HG03095 (cell line): ENCODE measurements at regions not wholly inside any gene's neighbourhood (a gene's known extent, or its start where the extent isn't known, plus 50 kb on each side); places are given as distances from the start of the nearest gene placed in this dataset.
"Not testable (repeated sequence)": the region's sequence is repeated elsewhere in the genome, so short reads cannot be mapped to it uniquely, and the experiment has no call there.

Source experiments
- ATAC-seq: cut with Tn5 transposase; IDR thresholded peaks from one replicate; pipeline ENCODE4 v1.9.1; 2021; ENCODE audit warnings: moderate library complexity; ENCODE audit not compliant: unreplicated experiment

DNA sequence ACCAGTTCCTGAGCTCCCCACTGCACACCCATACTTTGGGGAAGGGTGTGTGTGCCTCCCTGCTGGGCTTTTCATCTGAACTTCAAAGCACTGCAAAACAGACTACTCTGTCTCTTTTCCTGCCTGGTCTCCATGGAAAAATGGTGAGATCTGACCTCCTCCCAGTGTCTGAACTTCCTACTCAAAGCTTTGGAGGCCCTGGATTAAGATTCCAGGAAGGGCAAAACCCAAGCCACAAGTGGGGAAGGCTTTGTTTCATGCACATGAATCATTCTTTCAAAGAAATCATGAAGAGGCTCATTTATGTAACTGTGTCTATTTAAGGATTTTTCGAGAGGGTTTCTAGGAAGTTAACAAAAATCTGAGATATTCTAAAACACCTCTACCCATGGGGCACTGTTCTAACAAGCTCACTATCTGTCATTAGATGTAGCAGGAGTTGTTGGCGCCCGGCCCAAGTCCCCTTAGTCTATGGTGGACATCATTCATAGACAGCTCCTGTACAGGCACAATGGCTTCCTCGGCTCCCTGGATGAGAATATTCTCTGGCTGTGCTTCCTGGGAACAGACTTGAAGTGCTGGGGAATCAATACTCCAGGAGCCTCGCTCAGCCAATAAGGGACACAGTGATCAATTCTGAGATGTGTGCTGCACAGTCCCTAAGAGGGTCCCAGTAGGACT, 224.0 kb downstream of the KTN1 start:
- no peak for ATAC-seq

DNA sequence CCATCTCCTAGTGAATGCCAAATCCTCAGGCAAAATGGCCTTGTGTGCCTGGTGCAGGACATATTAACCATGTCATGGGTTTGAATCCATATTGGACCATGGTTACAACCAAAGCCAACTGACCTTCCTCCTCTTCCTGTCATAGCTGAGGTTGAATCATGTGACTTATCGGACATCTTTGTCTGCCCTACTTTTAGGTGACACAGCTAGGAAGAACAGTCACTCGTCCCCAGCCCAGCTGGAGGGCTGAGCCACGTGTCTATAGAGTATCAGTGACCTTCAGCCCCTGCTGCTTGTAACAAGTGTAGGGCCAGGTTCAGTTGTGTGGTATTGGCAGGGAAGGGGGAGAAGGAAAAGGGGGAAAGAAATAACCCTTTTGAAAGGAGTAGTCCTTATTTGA, 225.2 kb downstream of the KTN1 start:
- no peak for ATAC-seq

- no peak for ATAC-seq
These were observed 227.3 kb downstream of the KTN1 start for GRCh38 chr14:55807053-55807880.

- no peak for ATAC-seq
These were observed 227.9 kb downstream of the KTN1 start for GRCh38 chr14:55807881-55808379.

DNA sequence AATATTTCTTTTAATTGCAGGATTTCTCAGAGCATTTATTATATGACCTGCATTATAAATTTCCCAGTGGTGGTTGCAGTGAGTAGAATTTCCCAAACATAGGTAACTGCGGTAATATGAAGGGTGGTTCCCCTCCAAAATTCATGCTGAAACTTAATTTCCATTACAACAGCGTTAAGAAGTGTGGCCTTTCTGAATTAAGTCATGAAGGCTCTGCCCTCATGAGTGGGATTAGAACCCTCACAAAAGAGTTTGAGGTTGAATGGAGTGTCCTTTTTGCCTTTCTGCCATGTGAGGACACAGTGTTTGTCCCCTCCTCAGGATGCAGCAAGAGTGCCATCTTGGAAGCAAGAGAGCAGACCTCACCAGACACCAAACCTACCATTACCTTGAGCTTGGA, 233.6 kb downstream of the KTN1 start:
- ATAC-seq, result no peak

DNA sequence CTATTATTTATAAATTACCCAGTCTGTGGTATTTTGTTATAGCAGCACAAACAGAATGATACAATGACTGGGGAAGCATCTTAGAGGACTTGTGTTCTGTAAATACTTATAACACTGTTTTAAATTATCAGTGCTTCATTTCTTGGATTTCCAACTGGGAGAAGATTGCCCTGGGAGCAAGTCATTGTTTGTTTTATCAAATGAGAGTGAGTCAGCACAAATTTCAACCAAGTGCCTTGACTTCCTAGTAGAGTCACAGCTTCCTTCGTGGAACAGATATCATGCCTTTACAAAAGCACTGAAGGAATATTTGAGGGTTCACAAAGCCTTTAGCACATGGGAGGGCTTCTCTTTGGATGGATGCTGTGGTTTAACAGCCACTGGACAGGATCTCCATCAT, 234.1 kb downstream of the KTN1 start:
- ATAC-seq, result no peak

- ATAC-seq, result no peak
These were observed 234.9 kb downstream of the KTN1 start for GRCh38 chr14:55814873-55815272.

GRCh38 chr14:55816225-55816624, 236.2 kb downstream of the KTN1 start:
- ATAC-seq, result no peak

DNA sequence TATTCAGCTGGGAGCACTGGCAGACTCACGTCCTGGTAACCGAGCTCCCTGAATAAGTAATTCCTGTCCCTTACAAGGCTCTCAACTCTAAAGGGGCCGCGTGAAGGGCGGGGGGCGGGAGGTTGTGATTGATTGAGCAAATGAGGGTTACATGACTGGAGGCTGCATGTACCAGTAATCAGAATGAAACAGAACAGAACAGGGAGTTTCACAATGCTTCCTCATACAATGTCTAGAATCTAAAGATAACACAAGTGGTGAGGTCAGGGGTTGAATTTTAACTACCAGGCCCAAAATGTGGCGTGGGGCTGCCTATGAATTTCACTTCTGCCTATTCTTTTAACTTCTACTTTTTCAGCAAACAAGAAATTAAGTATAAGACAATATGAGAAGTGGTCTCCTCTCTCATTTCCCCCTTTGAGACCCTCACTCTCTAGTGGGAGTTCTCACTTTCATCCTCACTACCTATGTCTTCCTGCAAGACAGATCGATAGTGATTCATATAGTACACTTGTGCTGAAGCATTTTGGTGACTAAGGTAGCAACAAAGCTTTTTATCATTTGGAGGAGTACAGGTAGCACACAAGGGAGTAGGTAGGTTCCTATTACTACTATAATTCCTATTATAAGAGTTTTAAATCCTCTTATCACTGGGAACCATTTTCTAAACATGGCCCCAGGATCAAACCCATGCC, 239.8 kb downstream of the KTN1 start:
- ATAC-seq, result peak; percentile 76

DNA sequence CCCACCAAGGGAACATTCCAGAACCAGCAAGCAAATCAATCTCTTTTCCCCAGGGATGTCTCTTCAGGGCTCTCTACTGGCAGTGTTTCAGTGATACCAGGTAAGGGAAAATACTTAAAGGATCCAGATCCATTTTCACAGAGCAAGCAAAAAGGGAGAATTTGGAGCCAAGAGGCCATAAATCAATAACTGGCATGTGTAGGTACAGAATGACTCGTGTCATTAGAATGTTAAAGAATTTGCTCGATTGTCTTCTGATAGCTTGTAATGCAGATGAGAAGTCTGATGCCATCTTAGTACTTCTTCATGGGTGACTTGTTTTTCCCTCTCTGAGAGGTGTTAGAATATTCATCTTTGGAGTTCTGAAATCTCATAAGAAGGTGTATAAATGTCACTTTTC, 242.9 kb downstream of the KTN1 start:
- no peak for ATAC-seq

DNA sequence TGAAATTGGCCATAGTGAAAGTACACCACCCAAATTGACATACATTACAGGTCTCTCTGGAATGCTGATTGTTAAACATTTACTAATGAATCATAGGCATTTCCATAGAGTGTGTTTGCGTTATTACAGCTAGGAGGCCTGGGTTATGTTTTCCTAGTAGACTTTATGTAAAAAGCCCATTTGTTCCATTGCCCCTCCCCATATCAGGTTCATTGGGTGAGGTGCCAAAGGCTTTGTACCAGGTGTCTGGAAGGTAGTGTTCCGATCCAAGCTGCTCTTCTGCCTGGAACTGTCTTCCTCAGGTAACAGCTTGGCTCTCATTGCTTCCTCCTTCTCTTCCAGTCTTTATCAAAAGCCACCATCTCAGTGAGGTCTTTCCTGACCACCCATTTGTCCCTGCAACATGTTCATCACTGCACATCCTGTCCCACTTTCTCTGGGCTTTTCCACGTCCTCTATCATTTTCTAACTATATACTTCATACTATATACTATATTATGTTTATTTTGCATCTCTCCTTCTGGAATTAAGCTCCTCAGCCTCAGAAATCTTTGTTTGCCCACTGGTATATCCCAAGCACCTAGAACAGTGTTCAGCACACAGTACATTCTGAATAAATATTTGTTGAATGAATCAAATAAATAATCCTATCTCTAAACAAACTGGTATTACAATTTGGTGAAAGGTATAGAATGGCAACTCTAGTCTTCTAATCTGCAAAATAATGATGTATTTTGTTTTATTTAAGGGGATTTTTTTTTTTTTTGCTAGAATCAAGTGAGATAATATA, 252.3 kb downstream of the KTN1 start:
- no peak for ATAC-seq

- ATAC-seq, result no peak
These were observed 253.0 kb downstream of the KTN1 start for GRCh38 chr14:55832974-55833373.

DNA sequence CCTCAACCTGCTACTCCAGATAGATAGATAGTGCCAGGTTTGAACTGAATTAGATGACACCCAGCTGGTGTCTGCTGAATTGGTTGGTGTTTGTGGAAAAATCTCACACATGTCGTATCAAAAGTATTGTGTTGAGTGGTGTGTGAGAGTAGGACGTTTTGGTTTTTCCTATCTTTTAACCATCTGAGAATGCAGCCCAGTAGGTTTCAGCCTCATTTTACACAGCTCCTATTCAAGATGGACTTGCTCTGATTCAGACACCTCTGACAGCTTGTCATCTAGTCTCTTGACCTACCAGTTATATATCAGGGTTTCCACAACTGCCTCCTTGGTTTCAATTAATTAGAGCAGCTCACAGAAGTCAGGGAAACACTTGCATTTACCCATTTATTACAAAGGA, 254.4 kb downstream of the KTN1 start:
- no peak for ATAC-seq

GRCh38 chr14:55835985-55836384, 256.0 kb downstream of the KTN1 start:
- ATAC-seq, result no peak

DNA sequence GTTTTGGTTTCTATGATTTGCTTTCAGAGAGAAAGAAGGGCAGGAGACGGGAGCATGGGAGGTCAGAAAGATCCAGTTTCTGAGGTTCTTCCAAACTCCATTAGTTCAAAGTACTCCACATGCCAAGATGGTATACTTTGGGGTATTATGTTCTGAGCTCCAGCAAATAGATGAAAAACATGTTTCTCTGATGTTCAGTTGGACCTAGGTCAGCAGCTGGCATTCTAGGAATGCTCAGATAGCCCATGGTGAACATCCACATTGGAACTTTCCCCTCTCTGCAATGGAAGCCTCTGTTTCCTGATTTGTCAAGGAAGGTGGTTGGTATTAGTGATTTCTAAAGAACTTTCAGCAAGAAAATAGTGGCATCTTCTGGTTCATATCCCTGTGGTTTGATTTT, 257.5 kb downstream of the KTN1 start:
- no peak for ATAC-seq

DNA sequence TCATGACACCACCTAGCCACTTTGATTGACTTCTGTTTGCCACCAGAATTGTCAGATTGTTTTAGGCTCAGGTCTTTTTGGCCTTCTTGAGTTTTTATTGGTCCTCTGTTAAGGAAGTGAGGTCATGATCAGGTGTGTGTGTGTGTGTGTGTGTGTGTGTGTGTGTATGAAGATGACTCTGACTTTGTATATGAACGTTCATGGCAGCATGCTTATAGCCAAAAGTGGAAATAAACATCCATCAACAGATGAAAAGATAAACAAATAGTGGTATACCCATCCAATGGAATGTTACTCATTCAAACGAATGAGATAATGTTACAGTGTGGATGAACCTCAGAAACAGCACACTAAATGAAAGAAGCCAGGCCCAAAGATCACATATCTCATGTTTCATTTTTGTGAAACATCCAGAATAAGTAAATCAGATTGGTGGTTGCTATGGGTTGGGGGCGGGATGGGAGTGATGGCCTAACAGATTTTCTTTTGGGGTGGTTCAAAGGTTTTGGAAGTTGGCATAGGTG, 258.6 kb downstream of the KTN1 start:
- ATAC-seq, result no peak

DNA sequence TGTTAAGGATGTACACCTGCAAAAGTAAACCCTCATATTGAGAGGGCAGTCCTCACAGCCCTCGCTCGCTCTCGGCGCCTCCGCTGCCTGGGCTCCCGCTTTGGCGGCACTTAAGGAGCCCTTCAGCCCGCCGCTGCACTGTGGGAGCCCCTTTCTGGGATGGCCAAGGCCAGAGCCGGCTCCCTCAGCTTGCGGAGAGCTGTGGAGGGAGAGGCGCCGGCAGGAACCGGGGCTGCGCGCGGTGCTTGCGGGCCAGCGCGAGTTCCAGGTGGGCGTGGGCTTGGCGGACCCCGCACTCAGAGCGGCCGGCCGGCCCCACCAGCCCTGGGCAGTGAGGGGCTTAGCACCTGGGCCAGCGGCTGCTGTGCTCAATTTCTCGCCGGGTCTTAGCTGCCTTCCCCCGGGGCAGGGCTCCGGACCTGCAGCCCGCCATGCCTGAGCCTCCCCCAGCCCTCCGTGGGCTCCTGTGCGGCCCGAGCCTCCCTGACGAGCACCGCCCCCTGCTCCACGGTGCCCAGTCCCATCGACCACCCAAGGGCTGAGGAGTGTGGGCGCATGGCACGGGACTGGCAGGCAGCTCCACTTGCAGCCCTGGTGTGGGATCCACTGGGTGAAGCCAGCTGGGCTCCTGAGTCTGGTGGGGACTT, 259.4 kb downstream of the KTN1 start:
- ATAC-seq, result not testable (repeated sequence)

DNA sequence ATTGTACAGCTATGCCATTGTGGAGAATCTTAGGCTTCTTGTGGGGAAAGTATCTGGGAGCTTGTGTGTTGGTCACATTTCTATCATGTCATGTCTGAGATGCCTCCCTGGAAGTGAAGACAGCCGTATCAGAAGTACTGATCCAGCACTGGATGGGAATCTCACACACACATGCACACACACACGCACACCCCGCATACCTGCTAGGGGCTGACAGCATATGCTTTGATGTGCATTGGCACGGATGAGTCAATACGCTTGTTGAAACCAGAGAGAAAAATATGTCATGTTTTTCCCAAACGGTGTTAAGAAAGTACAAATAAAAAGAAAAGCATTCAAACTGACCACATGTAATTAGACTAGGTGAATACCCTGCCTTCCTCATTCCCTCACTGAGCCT, 260.8 kb downstream of the KTN1 start:
- no peak for ATAC-seq

DNA sequence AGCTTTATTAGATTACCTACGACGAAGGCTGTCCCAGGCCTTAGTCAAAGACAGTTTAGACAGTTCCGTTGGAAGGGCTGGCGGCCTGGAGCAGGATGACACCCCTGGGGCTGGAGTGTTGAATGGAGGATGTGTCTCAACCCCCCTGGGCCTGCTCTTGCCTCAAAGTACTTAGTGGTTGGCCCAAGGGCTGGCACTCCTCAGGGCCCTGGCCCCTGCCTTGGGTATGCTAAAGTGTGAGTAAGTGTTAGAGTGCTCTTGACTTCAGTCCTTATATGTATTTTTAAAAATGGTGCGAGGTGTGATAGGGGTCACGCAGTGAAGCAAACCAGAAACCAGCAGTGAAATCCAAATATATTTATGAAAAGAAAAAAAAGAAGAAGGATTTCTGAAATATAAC, 261.6 kb downstream of the KTN1 start:
- no peak for ATAC-seq

DNA sequence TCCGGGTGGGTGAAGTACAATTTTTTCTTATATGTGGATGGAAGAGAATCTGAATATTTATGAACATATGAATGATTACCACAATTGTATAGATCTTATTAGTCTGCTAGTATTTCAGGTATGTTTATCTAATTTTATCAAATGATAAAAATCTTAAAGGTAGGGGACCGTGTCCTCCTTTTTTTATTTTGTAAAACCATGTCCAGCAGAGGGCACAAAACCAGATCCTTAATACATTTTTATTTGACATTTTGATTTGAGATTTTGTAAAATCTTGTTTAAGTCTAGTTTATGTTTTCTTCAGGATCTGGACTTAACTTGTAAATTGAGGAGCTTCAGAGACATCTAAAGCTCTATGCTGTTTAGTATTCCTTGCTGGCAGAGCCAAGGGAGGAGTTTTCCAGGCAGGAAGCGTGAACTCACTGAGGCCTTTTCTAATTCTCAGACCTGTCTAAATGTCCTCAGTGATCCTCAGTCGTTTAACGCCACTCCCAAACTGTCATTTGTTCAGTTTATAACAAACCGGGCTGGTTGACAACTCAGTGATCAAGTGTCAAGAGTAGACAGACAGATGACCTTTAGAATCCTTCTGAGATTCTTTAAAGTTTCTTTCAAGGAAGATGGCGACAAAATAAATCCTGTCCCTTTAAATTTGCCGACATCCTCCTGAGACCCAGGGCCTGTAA, 263.9 kb downstream of the KTN1 start:
- ATAC-seq, result no peak
